ENCODE measurements at regions not wholly inside any gene's neighbourhood (a gene's known extent, or its start where the extent isn't known, plus 50 kb on each side); places are given as distances from the start of the nearest gene placed in this dataset.

DNA sequence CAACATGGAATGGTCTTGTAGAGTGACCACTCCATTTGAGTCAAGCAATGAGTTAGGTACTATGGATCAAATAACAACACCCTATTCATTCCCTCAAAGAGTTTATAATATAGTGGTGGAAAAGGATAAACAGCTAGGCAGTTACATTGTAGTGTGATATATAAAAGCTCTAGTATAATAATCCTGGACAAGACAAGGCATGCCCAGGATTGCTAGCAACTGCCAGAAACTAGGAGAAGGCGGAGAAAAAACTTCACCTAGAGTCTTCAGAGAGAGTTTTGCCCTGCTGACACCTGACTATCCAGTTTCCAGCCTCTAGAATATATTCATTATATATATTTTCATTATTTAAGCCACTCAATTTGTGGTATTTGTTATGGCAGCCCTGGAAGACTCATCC, 530.6 kb downstream of the KLF12 start:
- intact Hi-C loops (cut with micrococcal nuclease), result no loop called here
- DNase-seq, result no peak
- H3K27me3 Mint-ChIP-seq, result peaks cover 0 to 4% (median 0%) of the 10 kb centered on the region in 5 donors
- H3K27ac ChIP-seq (ENCODE audit: low read depth, low read length), result no peak overlapping the region
- no peak for ATAC-seq
- peaks cover 0 to 7% (median 3%) of the 10 kb centered on the region in 5 donors for H3K36me3 Mint-ChIP-seq
- H3K9me3 ChIP-seq (ENCODE audit: control insufficient read depth in 2 of 3, low read length in 3 of 3), result no peaks in the 10 kb centered on the region
- H3K27ac Mint-ChIP-seq, result no peak overlapping the region
- ChIA-PET CTCF (no interaction called here), POLR2A (no interaction called here)
- H3K4me3 ChIP-seq (ENCODE audit: low read length), result no peak overlapping the region
- H3K4me3 Mint-ChIP-seq, result no peak overlapping the region
- no peaks in the 10 kb centered on the region for H3K27me3 ChIP-seq (ENCODE audit: control insufficient read depth in 2 of 2, insufficient read depth in 2 of 2, low read length in 2 of 2)
- peaks cover 0 to 13% (median 6%) of the 10 kb centered on the region in 11 donors for H3K9me3 Mint-ChIP-seq
- no peaks in the 10 kb centered on the region for H3K36me3 ChIP-seq (ENCODE audit: control insufficient read depth in 2 of 3, insufficient read depth in 3 of 3, low read length in 3 of 3)
- no peaks in the 10 kb centered on the region for H3K4me1 ChIP-seq (ENCODE audit: control insufficient read depth in 2 of 2, insufficient read depth in 2 of 2, low read length in 2 of 2)
- H3K4me1 Mint-ChIP-seq, result no peaks in the 10 kb centered on the region

DNA sequence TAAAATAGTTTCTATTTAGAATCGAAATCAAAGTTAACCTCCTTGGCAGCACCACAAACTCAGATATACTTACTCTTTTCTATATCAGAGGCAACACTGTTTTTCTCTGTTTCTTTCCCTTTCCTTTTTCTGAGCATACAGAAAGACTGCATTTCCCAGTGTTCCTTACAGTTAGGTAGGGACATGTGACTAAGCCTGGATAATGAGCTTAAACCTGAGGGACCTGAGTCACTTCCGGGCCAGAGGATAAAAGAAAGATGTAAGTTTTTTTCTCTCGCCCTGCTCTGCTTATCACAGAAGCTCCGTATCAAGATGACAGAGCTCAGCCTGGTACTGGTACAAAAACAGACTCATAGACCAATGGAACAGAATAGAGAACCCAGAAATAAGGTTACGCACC, 531.9 kb downstream of the KLF12 start:
- intact Hi-C loops (cut with micrococcal nuclease), result no loop called here
- no peaks in the 10 kb centered on the region for H3K9me3 ChIP-seq (ENCODE audit: control insufficient read depth in 2 of 3, low read length in 3 of 3)
- Mint-ChIP-seq H3K36me3 (peaks cover 0 to 7% (median 3%) of the 10 kb centered on the region in 5 donors), H3K4me3 (no peak overlapping the region), H3K9me3 (peaks cover 0 to 15% (median 7%) of the 10 kb centered on the region in 11 donors), H3K4me1 (peaks cover 0 to 4% (median 0%) of the 10 kb centered on the region in 7 donors), H3K27ac (peak overlapping the region in 2 of 9 donors; percentile 4 to 16), H3K27me3 (peaks cover 0 to 4% (median 0%) of the 10 kb centered on the region in 5 donors)
- no peak for DNase-seq
- H3K27ac ChIP-seq (ENCODE audit: low read depth, low read length), result no peak overlapping the region
- no peak overlapping the region for H3K4me3 ChIP-seq (ENCODE audit: low read length)
- ChIA-PET CTCF (no interaction called here), POLR2A (no interaction called here)
- H3K4me1 ChIP-seq (ENCODE audit: control insufficient read depth in 2 of 2, insufficient read depth in 2 of 2, low read length in 2 of 2), result no peaks in the 10 kb centered on the region
- ATAC-seq, result peak; percentile 48
- no peaks in the 10 kb centered on the region for H3K27me3 ChIP-seq (ENCODE audit: control insufficient read depth in 2 of 2, insufficient read depth in 2 of 2, low read length in 2 of 2)
- H3K36me3 ChIP-seq (ENCODE audit: control insufficient read depth in 2 of 3, insufficient read depth in 3 of 3, low read length in 3 of 3), result no peaks in the 10 kb centered on the region

- H3K36me3 Mint-ChIP-seq, result peaks cover 0 to 7% (median 3%) of the 10 kb centered on the region in 5 donors
- Histone ChIP-seq H3K4me3 (ENCODE audit: low read length) (no peak overlapping the region), H3K4me1 (ENCODE audit: control insufficient read depth in 2 of 2, insufficient read depth in 2 of 2, low read length in 2 of 2) (peaks cover 0 to 4% of the 10 kb centered on the region in 2 donors), H3K9me3 (ENCODE audit: control insufficient read depth in 2 of 3, low read length in 3 of 3) (no peaks in the 10 kb centered on the region), H3K36me3 (ENCODE audit: control insufficient read depth in 2 of 3, insufficient read depth in 3 of 3, low read length in 3 of 3) (no peaks in the 10 kb centered on the region), H3K27ac (ENCODE audit: low read depth, low read length) (no peak overlapping the region), H3K27me3 (ENCODE audit: control insufficient read depth in 2 of 2, insufficient read depth in 2 of 2, low read length in 2 of 2) (no peaks in the 10 kb centered on the region)
- H3K4me3 Mint-ChIP-seq, result no peak overlapping the region
- DNase-seq (no peak), ATAC-seq (no peak)
- H3K27me3 Mint-ChIP-seq, result peaks cover 0 to 4% (median 0%) of the 10 kb centered on the region in 5 donors
- peaks cover 0 to 9% (median 4%) of the 10 kb centered on the region in 7 donors for H3K4me1 Mint-ChIP-seq
- POLR2A ChIA-PET, result no interaction called here
- H3K9me3 Mint-ChIP-seq, result peaks cover 0 to 15% (median 7%) of the 10 kb centered on the region in 11 donors
- intact Hi-C loops (cut with micrococcal nuclease), result no loop called here
- peak overlapping the region in 1 of 9 donors; percentile 7 for H3K27ac Mint-ChIP-seq
- CTCF ChIA-PET, result no interaction called here
Observed at GRCh38 chr13:73601708-73602107, 532.5 kb downstream of the KLF12 start.

GRCh38 chr13:73599232-73600128, 534.7 kb downstream of the KLF12 start:
- CTCF ChIA-PET, result no interaction called here
- no peak overlapping the region for H3K27ac ChIP-seq (ENCODE audit: low read depth, low read length)
- DNase-seq, result no peak
- Mint-ChIP-seq H3K27me3 (peaks cover 0 to 4% (median 0%) of the 10 kb centered on the region in 5 donors), H3K9me3 (peaks cover 0 to 14% (median 5%) of the 10 kb centered on the region in 11 donors), H3K36me3 (peaks cover 0 to 4% (median 3%) of the 10 kb centered on the region in 5 donors), H3K4me1 (peaks cover 6 to 22% (median 17%) of the 10 kb centered on the region in 7 donors), H3K27ac (no peak overlapping the region), H3K4me3 (peak overlapping the region in 1 of 10 donors; percentile 4)
- H3K4me1 ChIP-seq (ENCODE audit: control insufficient read depth in 2 of 2, insufficient read depth in 2 of 2, low read length in 2 of 2), result peaks cover 0 to 12% of the 10 kb centered on the region in 2 donors
- ATAC-seq, result peak; percentile 41
- no peaks in the 10 kb centered on the region for H3K36me3 ChIP-seq (ENCODE audit: control insufficient read depth in 2 of 3, insufficient read depth in 3 of 3, low read length in 3 of 3)
- POLR2A ChIA-PET, result no interaction called here
- intact Hi-C loops (cut with micrococcal nuclease), result loop anchor here in 1 of 2 donors (10.0 kb wide), 1 partner anchor 105 kb away; no protein-coding TSS in a partner anchor
- no peak overlapping the region for H3K4me3 ChIP-seq (ENCODE audit: low read length)
- no peaks in the 10 kb centered on the region for H3K27me3 ChIP-seq (ENCODE audit: control insufficient read depth in 2 of 2, insufficient read depth in 2 of 2, low read length in 2 of 2)
- H3K9me3 ChIP-seq (ENCODE audit: control insufficient read depth in 2 of 3, low read length in 3 of 3), result no peaks in the 10 kb centered on the region

- peaks cover 0 to 4% (median 0%) of the 10 kb centered on the region in 5 donors for H3K27me3 Mint-ChIP-seq
Observed at GRCh38 chr13:73598020-73598712, 536.0 kb downstream of the KLF12 start.

DNA sequence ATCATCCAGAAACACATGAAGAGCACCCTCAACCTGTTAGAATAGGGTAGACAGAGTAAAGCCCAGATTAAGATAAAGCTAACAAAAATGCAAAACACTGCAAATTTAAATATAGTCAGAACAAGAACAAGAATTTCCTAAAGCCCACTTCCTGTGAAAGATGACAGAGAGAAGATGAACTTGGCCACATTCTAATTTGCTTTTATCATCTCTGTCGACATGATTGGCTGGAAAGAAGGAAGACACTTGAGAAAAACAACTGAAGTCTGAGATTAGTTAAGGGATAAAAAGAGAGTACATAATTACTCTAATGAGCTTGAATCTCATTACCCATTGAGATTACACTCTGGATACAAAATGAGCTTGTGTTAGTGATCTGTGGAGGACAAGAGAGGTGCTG, 537.6 kb downstream of the KLF5 start:
- peaks cover 0 to 4% (median 0%) of the 10 kb centered on the region in 5 donors for H3K27me3 Mint-ChIP-seq
- peak overlapping the region; percentile 0 to 62 (median 8) for H3K27ac Mint-ChIP-seq
- ChIA-PET CTCF (no interaction called here), POLR2A (no interaction called here)
- H3K36me3 Mint-ChIP-seq, result peaks cover 0 to 4% (median 0%) of the 10 kb centered on the region in 5 donors
- Histone ChIP-seq H3K36me3 (ENCODE audit: control insufficient read depth in 2 of 3, insufficient read depth in 3 of 3, low read length in 3 of 3) (no peaks in the 10 kb centered on the region), H3K27me3 (ENCODE audit: control insufficient read depth in 2 of 2, insufficient read depth in 2 of 2, low read length in 2 of 2) (no peaks in the 10 kb centered on the region), H3K27ac (ENCODE audit: low read depth, low read length) (no peak overlapping the region), H3K4me3 (ENCODE audit: low read length) (no peak overlapping the region), H3K9me3 (ENCODE audit: control insufficient read depth in 2 of 3, low read length in 3 of 3) (no peaks in the 10 kb centered on the region), H3K4me1 (ENCODE audit: control insufficient read depth in 2 of 2, insufficient read depth in 2 of 2, low read length in 2 of 2) (peaks cover 0 to 12% of the 10 kb centered on the region in 2 donors)
- DNase-seq (peak in 6 of 9 donors; percentile 8 to 48 (median 36)), ATAC-seq (peak; percentile 35)
- H3K9me3 Mint-ChIP-seq, result peaks cover 0 to 8% (median 0%) of the 10 kb centered on the region in 11 donors
- H3K4me1 Mint-ChIP-seq, result peaks cover 6 to 22% (median 17%) of the 10 kb centered on the region in 7 donors
- intact Hi-C loops (cut with micrococcal nuclease), result loop anchor here in 1 of 2 donors (10.0 kb wide), 1 partner anchor 108 kb away; no protein-coding TSS in a partner anchor
- H3K4me3 Mint-ChIP-seq, result peak overlapping the region in 3 of 10 donors; percentile 1 to 22 (median 5)

More at GRCh38 chr13:73598020-73598712, 536.0 kb downstream of the KLF12 start:
- Mint-ChIP-seq H3K27ac (no peak overlapping the region), H3K9me3 (peaks cover 0 to 8% (median 2%) of the 10 kb centered on the region in 11 donors), H3K36me3 (peaks cover 0 to 4% (median 0%) of the 10 kb centered on the region in 5 donors), H3K4me3 (no peak overlapping the region), H3K4me1 (peaks cover 6 to 22% (median 17%) of the 10 kb centered on the region in 7 donors)
- Histone ChIP-seq H3K27ac (ENCODE audit: low read depth, low read length) (no peak overlapping the region), H3K4me1 (ENCODE audit: control insufficient read depth in 2 of 2, insufficient read depth in 2 of 2, low read length in 2 of 2) (peaks cover 0 to 12% of the 10 kb centered on the region in 2 donors), H3K4me3 (ENCODE audit: low read length) (no peak overlapping the region), H3K36me3 (ENCODE audit: control insufficient read depth in 2 of 3, insufficient read depth in 3 of 3, low read length in 3 of 3) (no peaks in the 10 kb centered on the region), H3K9me3 (ENCODE audit: control insufficient read depth in 2 of 3, low read length in 3 of 3) (no peaks in the 10 kb centered on the region), H3K27me3 (ENCODE audit: control insufficient read depth in 2 of 2, insufficient read depth in 2 of 2, low read length in 2 of 2) (no peaks in the 10 kb centered on the region)
- ATAC-seq (peak; percentile 41), DNase-seq (no peak)
- intact Hi-C loops (cut with micrococcal nuclease), result loop anchor here in 1 of 2 donors (10.0 kb wide), 1 partner anchor 107 kb away; no protein-coding TSS in a partner anchor
- CTCF ChIA-PET, result interaction anchor here (0.6 kb wide), 1 partner anchor 123 kb away, joined by 3 read pairs; no protein-coding TSS in a partner anchor
- POLR2A ChIA-PET, result no interaction called here

All from naive thymus-derived CD4-positive, alpha-beta T cell (primary cell).